Stimulated activated CD4-positive, alpha-beta T cell treated with anti-CD3 and anti-CD28 coated beads, Interleukin-15, amount 100 ng/mL, for 24 hours (primary cell): ENCODE measurements at regions not wholly inside any gene's neighbourhood (a gene's known extent, or its start where the extent isn't known, plus 50 kb on each side); places are given as distances from the start of the nearest gene placed in this dataset.

Source experiments
- DNase-seq: peaks from one replicate; pipeline ENCODE4 v3.0.0-alpha.2; 2020

GRCh38 chrY:19354061-19354856 lies 390.3 kb downstream of the KDM5D start:
- no peak for DNase-seq

- DNase-seq: no peak
Measured at GRCh38 chrY:19351616-19352015, 392.9 kb downstream of the KDM5D start.

DNA sequence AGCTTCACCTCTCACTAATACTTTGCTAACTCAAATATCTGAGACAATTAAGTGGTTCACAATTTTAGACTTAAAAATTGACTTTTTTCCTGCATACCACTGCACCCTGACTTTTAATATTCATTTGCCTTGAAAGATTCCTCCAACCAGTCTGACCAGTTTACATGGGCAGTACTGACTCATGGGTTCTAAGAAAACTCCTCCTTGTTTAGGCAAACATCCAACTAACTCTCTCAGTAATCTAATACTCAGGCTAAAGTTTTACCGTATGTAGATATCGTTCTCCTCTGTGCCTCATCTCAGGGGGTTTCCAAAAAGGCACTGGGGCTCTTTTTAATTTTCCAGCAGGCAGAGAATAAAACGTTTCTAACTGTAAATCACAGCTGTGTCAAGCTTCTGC lies 422.8 kb downstream of the KDM5D start:
- no peak for DNase-seq

DNA sequence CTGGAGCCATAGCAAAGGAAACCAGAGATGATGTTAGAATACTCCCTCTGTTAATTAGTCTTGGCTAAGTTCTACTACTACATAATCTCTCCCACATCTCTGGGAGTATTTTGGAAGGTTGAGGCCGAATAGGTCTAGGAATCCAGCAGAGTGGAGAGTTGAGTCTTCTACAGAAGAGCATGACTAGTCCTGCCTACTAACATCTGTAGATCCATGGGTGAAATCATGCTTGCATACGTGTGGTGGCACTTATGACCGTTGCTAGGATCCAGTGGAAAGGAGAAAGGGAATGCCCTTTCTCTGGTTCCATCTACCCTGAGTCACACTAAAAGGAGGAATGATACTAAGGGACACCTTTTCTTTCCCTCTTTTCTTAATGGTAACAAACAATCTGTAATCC lies 425.4 kb downstream of the KDM5D start:
- DNase-seq: no peak

DNA sequence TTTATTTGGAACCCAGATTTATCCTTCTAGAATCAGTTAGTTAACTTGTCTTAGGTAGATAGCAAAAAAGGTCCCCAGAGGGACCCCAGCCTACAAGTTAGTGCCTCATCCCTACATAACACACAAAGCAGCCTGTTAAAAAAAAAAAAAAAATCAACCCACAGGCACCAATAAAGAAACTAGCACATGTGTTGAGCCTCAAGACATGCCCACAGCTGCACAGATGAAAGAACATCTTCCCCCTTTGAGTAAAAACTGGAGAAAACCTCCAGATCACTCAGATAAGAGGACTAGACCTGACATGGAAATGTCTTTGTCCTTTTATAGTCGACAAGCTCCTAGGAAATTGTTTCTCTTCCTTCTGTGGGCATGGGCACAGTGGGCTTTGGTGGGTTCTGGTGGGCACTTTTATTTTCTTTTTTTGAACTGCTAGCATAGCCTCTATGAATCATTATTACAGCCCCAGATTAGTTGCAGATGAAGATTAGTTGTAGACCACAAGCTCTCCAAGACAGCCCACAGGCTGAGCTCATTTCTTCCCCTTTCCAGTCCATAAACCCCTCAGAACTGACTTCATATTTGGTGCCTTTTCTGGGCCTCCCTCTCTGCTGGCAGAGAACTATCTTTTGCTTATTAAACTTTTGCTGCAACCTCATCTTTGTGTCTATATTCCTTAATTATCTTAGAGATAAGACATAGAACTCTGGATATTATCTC lies 427.1 kb downstream of the KDM5D start:
- DNase-seq: no peak

GRCh38 chrY:19307627-19308026 lies 436.9 kb downstream of the KDM5D start:
- no peak for DNase-seq

DNA sequence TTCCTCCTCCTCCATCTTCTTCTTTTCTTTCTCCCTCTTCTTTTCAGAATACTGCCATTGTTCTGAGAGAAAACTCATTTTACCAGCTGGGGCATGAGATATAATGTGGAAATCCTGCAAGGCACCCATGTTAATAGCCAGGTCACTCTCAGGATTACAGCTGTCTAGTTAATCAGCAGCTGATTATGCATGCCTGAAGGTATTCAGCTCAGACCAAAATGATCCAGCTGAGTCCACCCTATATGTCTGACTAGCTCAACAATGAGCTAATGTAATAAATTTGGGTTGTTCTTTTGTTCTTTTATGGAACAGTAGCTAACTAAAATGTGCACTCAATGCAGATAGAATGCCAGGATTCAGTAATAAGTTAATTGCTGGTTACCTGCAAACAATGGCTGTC lies 441.4 kb downstream of the KDM5D start:
- no peak for DNase-seq

DNA sequence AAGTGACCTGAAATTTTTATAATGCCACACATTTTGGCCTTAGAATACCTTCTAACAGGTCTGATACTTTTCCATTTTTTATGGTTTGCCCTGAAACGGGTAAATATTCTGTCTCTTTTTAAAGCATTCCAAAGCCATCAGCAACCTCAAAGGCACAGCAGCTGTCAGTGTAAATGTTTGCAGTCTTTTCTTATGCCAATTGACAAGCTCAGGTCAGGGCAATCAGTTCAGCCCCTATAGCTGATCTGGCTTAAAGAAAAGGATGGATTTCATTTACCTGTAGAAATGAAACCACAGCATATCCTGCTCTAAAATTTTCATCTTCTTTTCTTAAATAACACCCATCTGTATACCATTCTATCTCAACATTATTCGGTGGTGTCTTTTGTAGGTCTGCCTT lies 453.6 kb downstream of the KDM5D start:
- DNase-seq: no peak

DNA sequence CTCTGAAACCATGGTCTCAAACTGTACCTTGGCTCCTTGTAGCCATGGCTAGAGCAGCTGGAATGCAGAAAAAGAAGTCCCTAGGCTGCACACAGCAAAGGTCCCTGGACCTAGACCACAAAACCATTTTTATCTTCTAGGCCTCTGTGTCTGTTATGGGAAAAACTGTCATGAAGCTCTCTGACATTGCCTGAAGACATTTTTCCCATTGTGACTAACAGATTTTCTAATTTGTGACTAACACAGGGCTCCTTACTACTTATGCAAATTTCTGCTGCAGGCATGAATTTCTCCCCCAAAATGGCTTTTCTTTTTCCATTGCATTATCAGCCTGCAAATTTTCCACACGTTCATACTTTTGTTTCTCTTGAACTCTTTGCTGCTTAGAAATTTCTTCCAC lies 470.4 kb downstream of the KDM5D start:
- no peak for DNase-seq

DNA sequence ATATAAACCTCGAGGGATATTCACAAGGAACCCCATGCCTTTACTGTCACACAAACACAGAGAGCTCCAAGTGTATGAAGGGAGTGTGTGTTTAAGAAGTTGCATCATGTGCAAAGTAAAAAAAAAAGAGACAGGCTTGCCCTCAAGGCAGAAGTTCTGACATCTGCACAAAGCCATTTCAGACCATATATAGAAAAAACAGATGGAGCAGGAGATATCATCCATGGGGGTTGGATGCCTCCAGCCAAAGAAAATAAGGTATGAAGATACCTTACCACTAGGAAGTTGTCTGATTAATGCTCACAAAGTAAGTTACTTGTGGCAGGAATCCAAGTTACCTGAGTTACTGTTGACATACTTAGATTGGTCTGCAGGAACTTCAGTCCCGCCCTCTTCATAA lies 476.2 kb downstream of the KDM5D start:
- no peak for DNase-seq

DNA sequence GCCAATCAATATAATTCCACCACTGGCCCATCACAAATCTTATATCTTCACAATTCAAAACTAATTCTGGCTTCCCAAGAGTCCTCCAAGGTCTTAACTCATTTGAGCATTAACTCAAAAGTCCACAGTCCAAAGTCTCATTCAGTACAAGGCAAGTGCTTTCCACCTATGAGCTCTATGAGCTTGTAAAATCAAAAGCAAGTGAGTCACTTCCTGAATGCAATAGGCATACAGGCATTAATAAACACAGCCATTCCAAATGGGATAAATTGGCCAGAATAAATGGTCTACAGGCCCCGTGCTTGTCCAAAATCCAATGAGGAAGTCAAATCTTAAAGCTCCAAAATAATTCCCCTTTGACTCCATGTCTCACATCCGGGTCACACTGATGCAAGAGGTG lies 479.1 kb downstream of the KDM5D start:
- no peak for DNase-seq

GRCh38 chrY:19262310-19262709 lies 482.2 kb downstream of the KDM5D start:
- DNase-seq: no peak

- peak; percentile 33 for DNase-seq
Measured at GRCh38 chrY:19232276-19232994, 458.9 kb upstream of the HSFY2 start.

DNA sequence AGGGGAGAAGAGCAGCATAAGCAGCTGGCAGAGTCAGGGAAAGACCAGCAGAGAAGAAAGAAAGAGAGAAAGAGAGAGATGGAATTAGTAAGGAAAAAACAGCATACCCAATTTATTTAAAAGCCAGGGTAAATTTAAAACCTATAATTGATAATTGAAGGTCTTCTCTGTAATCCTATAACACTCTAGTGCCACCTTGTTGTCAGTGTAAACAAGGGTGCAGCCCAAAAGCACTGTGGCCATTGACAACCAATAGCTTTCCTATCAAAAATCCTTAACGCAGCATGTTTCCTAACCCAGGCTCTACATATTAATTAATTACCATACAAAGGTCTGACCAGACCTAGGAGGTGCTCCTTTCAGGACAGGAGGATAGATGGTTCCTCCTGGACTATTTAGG lies 447.2 kb upstream of the HSFY2 start:
- DNase-seq: no peak

GRCh38 chrY:19208915-19209314 lies 435.4 kb upstream of the HSFY2 start:
- no peak for DNase-seq

GRCh38 chrY:19207048-19207447 lies 433.5 kb upstream of the HSFY2 start:
- no peak for DNase-seq

DNA sequence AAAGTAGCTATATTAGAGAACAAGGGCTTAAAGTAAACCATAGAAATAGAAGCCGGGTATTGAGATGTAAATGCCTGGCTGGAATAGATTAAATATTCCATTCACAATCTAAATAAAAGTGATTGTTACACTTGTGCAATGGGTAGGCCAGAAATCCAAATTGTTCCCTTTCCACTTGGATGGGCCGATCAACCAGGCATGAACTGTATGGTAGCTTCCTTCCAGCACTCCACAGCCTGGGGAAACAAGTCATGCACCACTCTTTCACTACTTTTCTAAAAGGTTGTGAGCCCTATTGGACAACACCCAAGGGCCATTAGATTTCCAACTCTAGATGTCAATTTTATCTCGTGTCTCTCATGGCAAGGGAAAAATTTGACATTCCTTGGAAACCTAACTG lies 407.3 kb upstream of the HSFY2 start:
- no peak for DNase-seq

DNA sequence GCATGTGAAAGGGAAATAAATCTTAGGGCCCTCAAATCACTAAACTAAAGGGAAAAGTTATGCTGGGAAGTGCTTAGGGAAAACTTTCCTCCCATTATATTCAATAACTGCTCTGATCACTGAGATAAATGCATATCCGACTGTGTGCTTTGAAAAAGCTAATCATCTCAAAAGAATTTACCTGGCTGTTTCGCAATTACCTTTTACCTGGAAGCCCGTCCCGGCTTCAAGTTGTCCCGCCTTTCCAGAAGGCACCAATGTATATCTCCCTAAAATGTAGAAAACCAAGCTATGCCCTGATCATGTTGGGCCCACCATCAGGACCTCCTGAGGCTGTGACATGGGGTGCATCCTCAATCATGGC lies 394.6 kb upstream of the HSFY2 start:
- no peak for DNase-seq

DNA sequence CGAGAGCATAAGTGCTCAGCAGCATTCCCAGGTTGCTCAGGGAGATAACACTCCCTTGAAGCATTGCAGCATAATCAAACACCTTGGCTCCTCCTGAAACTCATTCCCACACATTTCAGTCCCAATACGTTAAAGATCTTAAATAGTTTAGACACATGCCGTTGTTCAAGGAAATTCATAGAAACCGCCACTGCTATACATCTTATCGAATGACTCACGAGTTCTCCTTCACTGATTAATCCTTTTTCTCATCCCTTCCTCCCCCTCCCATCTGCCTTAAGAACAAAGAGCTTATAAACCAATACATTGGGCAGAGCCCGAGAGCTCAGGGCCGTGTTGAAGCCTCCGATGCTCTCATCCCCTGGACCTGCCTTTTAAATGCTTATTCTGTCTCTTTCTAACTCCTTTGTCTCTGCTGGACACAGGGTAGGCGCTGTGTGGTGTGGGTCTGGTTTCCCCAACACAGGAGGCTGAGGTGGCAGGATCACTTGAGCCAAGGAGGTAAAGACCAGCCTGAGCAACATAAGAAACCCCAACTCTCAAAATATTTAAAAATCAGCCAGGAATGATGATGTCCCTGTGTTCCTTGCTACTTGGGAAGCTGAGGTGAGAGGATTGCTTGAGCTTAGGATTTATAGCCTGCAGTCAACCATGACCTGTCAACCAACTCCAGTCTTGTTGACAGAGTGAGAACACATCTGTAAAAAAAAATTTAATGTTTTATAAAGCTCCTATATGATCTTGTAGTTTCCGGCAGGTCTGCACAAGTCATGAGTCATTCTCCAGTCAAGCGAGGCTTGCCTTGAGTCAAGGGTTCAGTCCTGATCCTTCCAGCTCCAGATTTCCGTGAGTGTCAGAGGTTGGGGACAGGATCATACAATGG lies 394.0 kb upstream of the HSFY2 start:
- no peak for DNase-seq

DNA sequence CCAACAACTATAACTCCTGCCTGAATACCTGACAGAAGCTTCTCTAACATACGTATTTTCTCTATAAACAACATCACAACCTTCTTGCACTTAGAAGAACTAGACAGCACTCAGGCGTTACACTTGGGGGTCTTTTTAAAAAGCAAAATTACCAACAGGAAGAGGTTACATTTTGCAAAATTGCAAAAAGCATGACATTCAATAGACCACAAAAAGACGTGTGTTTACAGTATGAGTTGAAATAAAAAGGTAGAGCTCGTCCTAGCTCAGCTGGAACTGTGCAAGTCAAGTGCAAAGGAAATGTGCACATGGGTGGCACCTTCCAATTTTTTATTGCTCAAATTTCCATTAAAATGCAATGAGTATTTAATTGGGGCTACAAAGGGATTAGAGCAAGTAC lies 375.2 kb upstream of the HSFY2 start:
- DNase-seq: no peak

DNA sequence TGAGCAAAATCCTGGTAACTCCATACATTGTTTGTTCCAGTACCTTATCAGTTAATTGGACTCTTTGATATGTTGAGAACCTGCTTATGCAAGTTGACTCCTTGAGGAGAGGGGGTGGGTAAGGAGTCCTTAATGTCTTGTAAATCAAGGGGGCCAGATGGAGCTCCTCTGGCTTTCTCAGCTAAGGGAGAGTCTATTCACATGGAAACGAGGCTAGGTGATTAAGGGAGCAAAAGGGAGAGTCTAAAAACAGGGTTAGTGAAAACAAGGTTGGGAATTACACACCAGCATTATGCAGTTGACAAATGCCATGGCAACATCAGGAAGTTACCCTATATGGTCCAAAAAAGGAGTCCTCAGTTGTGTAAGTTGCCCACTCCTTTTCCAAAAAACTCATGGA lies 372.8 kb upstream of the HSFY2 start:
- DNase-seq: no peak

DNA sequence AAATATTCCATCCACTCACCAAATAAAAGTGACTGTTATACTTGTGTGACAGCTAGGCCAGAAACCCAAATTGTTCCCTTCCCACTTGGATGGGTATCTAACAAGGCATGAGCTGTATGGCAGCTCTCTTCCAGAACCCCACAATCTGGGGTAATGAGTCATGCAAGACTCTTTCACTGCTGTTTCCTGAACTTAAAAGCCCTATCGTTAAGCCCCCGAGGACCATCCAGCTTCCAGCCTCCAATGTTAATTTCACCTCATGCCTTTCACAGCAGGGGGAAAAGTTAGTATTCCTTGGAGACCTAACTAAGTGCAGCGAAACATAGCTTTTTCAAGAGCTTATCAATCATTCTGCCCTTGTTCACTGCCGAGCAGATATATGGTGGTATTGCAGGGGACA lies 368.6 kb upstream of the HSFY2 start:
- DNase-seq: no peak

- DNase-seq: no peak
Measured at GRCh38 chrY:19140285-19140920, 366.9 kb upstream of the HSFY2 start.
